ENCODE measurements at regions not wholly inside any gene's neighbourhood (a gene's known extent, or its start where the extent isn't known, plus 50 kb on each side); places are given as distances from the start of the nearest gene placed in this dataset.

DNA sequence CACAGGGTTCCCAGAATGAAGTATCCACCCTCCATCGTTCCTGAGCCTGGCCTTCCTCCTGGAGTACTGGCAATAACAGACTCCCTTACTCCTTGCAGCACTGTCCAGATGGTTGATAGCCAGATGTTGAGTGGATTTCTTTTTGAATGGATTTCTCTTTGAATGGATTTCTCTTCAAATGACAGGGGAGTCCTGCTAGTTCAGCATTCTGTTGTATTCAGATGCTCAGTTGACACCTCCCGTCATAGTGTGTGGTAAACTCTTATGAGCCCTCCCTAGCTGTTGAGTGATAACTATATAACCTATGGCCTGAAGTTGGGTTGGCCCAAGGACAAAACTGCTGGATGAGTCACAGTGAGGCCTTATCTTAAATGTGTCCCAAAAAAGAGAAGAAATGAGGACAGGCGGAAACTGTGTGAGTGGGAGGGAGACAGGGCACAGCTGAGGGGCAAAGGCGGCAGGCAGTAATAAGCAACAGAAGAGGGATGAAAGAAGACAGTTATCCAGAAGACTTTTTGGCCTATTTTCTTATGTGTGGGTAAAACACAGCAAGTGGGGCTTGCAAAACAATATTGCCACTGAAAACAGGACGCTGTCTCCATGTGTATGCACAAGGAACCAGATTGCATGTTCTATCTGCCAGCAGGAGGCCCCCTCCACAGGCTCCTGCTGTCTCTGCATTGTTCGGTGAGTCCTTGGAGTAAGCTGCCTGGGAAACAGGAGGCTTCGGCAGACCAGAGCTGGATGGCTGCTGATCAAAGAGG, 209.5 kb upstream of the S1PR3 start:
- TF ChIP-seq, protein P1, sequence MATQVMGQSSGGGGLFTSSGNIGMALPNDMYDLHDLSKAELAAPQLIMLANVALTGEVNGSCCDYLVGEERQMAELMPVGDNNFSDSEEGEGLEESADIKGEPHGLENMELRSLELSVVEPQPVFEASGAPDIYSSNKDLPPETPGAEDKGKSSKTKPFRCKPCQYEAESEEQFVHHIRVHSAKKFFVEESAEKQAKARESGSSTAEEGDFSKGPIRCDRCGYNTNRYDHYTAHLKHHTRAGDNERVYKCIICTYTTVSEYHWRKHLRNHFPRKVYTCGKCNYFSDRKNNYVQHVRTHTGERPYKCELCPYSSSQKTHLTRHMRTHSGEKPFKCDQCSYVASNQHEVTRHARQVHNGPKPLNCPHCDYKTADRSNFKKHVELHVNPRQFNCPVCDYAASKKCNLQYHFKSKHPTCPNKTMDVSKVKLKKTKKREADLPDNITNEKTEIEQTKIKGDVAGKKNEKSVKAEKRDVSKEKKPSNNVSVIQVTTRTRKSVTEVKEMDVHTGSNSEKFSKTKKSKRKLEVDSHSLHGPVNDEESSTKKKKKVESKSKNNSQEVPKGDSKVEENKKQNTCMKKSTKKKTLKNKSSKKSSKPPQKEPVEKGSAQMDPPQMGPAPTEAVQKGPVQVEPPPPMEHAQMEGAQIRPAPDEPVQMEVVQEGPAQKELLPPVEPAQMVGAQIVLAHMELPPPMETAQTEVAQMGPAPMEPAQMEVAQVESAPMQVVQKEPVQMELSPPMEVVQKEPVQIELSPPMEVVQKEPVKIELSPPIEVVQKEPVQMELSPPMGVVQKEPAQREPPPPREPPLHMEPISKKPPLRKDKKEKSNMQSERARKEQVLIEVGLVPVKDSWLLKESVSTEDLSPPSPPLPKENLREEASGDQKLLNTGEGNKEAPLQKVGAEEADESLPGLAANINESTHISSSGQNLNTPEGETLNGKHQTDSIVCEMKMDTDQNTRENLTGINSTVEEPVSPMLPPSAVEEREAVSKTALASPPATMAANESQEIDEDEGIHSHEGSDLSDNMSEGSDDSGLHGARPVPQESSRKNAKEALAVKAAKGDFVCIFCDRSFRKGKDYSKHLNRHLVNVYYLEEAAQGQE (IDR thresholded peaks at IDR 0.05; ENCODE audit: borderline replicate concordance in 1 of 2, low read depth in 1 of 2, low read length in 2 of 2) = no peak
- TF ChIP-seq NFE2L2 (IDR thresholded peaks at IDR 0.05; ENCODE audit: low read length) = no peak
- TF ChIP-seq ZNF788 (CRISPR knock-in tag; IDR thresholded peaks at IDR 0.05; ENCODE audit: borderline replicate concordance) = no peak
- no peak for TF ChIP-seq ZNF878 (CRISPR knock-in tag; IDR thresholded peaks at IDR 0.05)
- TF ChIP-seq CSRNP1 (CRISPR knock-in tag; IDR thresholded peaks at IDR 0.05) = no peak
- TF ChIP-seq, protein P2, sequence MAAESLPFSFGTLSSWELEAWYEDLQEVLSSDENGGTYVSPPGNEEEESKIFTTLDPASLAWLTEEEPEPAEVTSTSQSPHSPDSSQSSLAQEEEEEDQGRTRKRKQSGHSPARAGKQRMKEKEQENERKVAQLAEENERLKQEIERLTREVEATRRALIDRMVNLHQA (CRISPR knock-in tag; IDR thresholded peaks at IDR 0.05) = no peak
